ENCODE measurements at regions not wholly inside any gene's neighbourhood (a gene's known extent, or its start where the extent isn't known, plus 50 kb on each side); places are given as distances from the start of the nearest gene placed in this dataset.

DNA sequence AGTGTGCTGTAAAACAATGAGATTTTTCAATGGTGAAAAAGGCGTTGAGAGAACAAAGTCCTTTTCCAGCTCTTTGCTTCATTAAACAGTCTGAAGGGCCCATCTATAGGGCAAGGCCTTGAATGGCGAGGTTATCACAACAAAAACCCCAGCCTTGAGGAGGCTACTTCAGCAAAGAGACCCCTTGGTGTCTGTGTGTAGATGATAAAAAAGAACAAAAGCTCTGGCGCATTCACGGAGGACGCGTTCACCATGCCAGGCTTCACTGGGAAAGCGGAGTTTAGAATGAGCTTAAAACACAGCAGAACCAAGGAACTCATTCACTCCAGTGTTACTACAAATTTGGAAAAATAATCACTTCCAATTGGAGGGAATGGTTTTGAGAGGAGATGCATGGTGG is 530.0 kb upstream of the ARGLU1 start:
- Histone ChIP-seq H3K27me3 (no peaks in the 10 kb centered on the region), H3K4me1 (no peaks in the 10 kb centered on the region), H3K9me3 (no peaks in the 10 kb centered on the region), H3K36me3 (no peaks in the 10 kb centered on the region), H3K27ac (no peak overlapping the region), H3K4me3 (no peak overlapping the region)
- intact Hi-C loops (cut with DNase I): no loop called here
- ATAC-seq (no peak), DNase-seq (no peak)
- TF ChIP-seq, protein P1, sequence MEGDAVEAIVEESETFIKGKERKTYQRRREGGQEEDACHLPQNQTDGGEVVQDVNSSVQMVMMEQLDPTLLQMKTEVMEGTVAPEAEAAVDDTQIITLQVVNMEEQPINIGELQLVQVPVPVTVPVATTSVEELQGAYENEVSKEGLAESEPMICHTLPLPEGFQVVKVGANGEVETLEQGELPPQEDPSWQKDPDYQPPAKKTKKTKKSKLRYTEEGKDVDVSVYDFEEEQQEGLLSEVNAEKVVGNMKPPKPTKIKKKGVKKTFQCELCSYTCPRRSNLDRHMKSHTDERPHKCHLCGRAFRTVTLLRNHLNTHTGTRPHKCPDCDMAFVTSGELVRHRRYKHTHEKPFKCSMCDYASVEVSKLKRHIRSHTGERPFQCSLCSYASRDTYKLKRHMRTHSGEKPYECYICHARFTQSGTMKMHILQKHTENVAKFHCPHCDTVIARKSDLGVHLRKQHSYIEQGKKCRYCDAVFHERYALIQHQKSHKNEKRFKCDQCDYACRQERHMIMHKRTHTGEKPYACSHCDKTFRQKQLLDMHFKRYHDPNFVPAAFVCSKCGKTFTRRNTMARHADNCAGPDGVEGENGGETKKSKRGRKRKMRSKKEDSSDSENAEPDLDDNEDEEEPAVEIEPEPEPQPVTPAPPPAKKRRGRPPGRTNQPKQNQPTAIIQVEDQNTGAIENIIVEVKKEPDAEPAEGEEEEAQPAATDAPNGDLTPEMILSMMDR (IDR thresholded peaks at IDR 0.05): no peak

DNA sequence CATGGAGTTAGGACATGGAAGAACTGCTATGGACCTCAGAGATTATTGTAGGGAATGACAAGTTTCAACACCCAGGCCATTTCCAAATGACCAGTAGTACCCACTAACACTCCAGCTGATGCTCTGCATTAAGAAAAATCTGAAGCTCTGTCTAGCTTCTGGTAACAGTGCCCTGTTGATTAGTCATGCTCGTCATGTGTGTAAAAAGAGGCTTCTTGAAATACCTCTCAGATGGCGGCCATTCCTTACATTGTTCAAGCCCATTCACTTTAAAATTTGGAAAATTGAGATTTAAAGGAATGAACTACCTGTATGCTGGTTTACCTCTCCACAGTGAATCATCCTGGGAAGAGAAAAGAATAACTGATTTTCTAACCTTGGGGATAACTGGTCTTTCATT is 527.9 kb upstream of the ARGLU1 start:
- H3K9me3 ChIP-seq: no peaks in the 10 kb centered on the region
- H3K4me1 ChIP-seq: no peaks in the 10 kb centered on the region
- no peaks in the 10 kb centered on the region for H3K36me3 ChIP-seq
- TF ChIP-seq, protein P1 (IDR thresholded peaks at IDR 0.05): no peak
- H3K27me3 ChIP-seq: no peaks in the 10 kb centered on the region
- DNase-seq (no peak), ATAC-seq (no peak)
- H3K27ac ChIP-seq: no peak overlapping the region
- H3K4me3 ChIP-seq: no peak overlapping the region
- intact Hi-C loops (cut with DNase I): no loop called here

DNA sequence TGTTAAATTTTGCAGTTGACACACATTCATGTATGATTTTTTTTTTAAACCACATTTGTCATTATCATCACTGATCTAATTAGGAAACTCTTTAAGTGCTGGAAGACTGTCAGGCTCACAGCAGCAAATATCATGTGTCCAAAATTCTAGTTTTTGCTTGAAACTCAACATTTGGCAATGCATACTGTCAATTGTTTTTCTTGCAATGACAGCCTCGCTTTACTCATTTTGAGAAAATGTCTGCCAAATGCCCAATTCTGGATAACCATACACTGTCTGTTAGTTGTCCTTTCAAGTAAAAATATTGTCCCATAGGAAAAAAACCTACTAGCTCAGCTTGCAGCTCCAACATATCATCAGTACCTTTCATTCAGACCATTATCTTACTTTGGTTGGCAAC is 523.9 kb upstream of the ARGLU1 start:
- intact Hi-C loops (cut with DNase I): no loop called here
- Histone ChIP-seq H3K9me3 (no peaks in the 10 kb centered on the region), H3K27me3 (no peaks in the 10 kb centered on the region), H3K27ac (no peak overlapping the region), H3K36me3 (no peaks in the 10 kb centered on the region), H3K4me3 (no peak overlapping the region), H3K4me1 (no peaks in the 10 kb centered on the region)
- no peak for DNase-seq
- no peak for ATAC-seq
- TF ChIP-seq, protein P1 (IDR thresholded peaks at IDR 0.05): no peak

DNA sequence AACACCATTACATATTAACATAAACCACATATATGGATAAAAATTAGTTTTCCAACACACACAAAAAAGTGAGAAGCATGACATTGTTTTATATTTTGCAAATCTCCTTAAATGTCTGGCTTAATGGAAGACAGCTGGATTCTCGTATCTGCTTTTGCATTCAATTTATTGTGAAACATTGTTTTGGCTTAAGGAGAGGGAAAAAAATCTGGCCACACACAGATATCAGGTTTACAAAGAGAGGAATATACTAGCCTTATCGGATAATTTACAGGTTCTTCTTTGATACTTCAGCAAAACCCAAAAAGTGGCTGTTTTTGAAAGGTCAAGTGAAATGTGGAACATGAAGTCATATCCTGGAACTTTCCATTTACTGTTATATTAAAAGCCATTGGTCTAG is 523.5 kb upstream of the ARGLU1 start:
- no peaks in the 10 kb centered on the region for H3K27me3 ChIP-seq
- ATAC-seq (no peak), DNase-seq (peak in 2 of 4 donors; percentile 42 to 56)
- intact Hi-C loops (cut with DNase I): no loop called here
- H3K27ac ChIP-seq: no peak overlapping the region
- TF ChIP-seq, protein P1 (IDR thresholded peaks at IDR 0.05): no peak
- H3K9me3 ChIP-seq: no peaks in the 10 kb centered on the region
- H3K36me3 ChIP-seq: no peaks in the 10 kb centered on the region
- no peak overlapping the region for H3K4me3 ChIP-seq
- no peaks in the 10 kb centered on the region for H3K4me1 ChIP-seq

DNA sequence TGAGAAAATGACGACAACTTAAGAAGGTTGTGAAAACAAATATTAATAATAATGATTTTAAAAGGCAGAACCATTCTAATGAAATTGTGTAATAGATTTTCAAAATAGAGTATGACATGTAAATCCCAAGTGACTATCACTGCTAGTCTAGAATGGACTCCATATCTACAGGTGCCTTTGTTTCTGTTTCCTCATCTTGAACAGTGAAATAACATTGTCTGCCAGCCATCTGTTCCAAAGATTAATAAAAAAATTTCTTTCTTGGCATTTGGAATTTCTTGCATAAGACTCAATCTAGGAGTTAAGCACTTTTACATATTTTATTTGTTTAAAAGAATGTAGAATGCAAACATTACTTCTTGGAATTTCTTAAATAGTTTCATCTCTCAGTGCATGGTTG is 520.1 kb upstream of the ARGLU1 start:
- H3K9me3 ChIP-seq: peaks cover 0 to 4% of the 10 kb centered on the region in 2 donors
- DNase-seq (no peak), ATAC-seq (no peak)
- intact Hi-C loops (cut with DNase I): no loop called here
- no peak overlapping the region for H3K4me3 ChIP-seq
- no peaks in the 10 kb centered on the region for H3K4me1 ChIP-seq
- TF ChIP-seq, protein P1 (IDR thresholded peaks at IDR 0.05): no peak
- no peak overlapping the region for H3K27ac ChIP-seq
- no peaks in the 10 kb centered on the region for H3K27me3 ChIP-seq
- no peaks in the 10 kb centered on the region for H3K36me3 ChIP-seq

Measured in left lung (tissue), 4 donors.